SK-N-SH (cell line): ENCODE measurements at regions not wholly inside any gene's neighbourhood (a gene's known extent, or its start where the extent isn't known, plus 50 kb on each side); places are given as distances from the start of the nearest gene placed in this dataset.
A peak's percentile ranks its signal among the peaks of the same experiment; 100 is the strongest.

Experiments used
- CTCF ChIA-PET: fragments of 300-600, 350-600 bp; formaldehyde crosslinking; extraction: SDS; loops from one replicate; lab custom pipeline; 2021; lab: Yijun Ruan, JAX
- POLR2A ChIA-PET: fragments of 350-600 bp; sonication (Branson Sonifier 250); formaldehyde crosslinking; extraction: SDS; loops from one replicate; lab custom pipeline; 2020; ENCODE audit warnings: antibody characterized with exemption, inconsistent platforms; lab: Yijun Ruan, JAX
- DNase-seq: peaks from one replicate; pipeline ENCODE4 v3.0.0; 2012
- H2AFZ ChIP-seq: fragments of 200-600 bp; sonication (generic); 2 replicates; pipeline ENCODE4 v1.8.1; 2016; ENCODE audit warnings: antibody characterized with exemption, mild to moderate bottlenecking, low read depth
- H3F3A ChIP-seq: fragments of 200-600 bp; sonication (generic); replicated peaks from 2 replicates; pipeline ENCODE3; 2016; ENCODE audit warnings: antibody characterized with exemption, mild to moderate bottlenecking; ENCODE audit not compliant: insufficient read depth
- H3K27ac ChIP-seq, 2 experiments: fragments of 200-500 bp in 1 of 2; fragments of 200-600 bp in 1 of 2; sonication (Bioruptor generic) in 1 of 2; sonication (generic), shearing (Covaris generic) in 1 of 2; 2 replicates each; pipeline versions ENCODE4 v1.5.1 to v1.6.1; 2014 to 2016; ENCODE audit warnings: low read depth in 2 of 2, inconsistent platforms in 1 of 2, low read length in 1 of 2, mild to moderate bottlenecking in 1 of 2, mixed read lengths in 1 of 2
- H3K27me3 ChIP-seq: fragments of 200-600 bp; sonication (generic), shearing (Covaris generic); 2 replicates; pipeline ENCODE4 v1.6.1; 2016; ENCODE audit warnings: mixed run types; ENCODE audit not compliant: insufficient read depth
- H3K36me3 ChIP-seq, 2 experiments: fragments of 200-500 bp in 1 of 2; fragments of 200-600 bp in 1 of 2; sonication (Bioruptor generic) in 1 of 2; sonication (generic) in 1 of 2; replicated peaks in 1 of 2; 2 replicates each; pipeline versions ENCODE3 to v1.5.1; 2014 to 2016; ENCODE audit warnings: low read length in 1 of 2, mild to moderate bottlenecking in 1 of 2; ENCODE audit not compliant: insufficient read depth in 2 of 2, control insufficient read depth in 1 of 2
- H3K4me1 ChIP-seq, 2 experiments: fragments of 200-500 bp in 1 of 2; fragments of 200-600 bp in 1 of 2; sonication (Bioruptor generic) in 1 of 2; sonication (generic), shearing (Covaris generic) in 1 of 2; 2 replicates each; pipeline versions ENCODE4 v1.5.1 to v1.6.1; 2014 to 2016; ENCODE audit warnings: low read depth in 1 of 2, low read length in 1 of 2, mixed run types in 1 of 2; ENCODE audit not compliant: insufficient read depth in 2 of 2, control insufficient read depth in 1 of 2
- H3K4me2 ChIP-seq: fragments of 200-600 bp; sonication (generic), shearing (Covaris generic); 2 replicates; pipeline ENCODE4 v1.6.1; 2017; ENCODE audit warnings: mixed run types
- H3K4me3 ChIP-seq, 2 experiments: fragments of 200-500 bp in 1 of 2; fragments of 200-600 bp in 1 of 2; sonication (Bioruptor generic) in 1 of 2; sonication (generic), shearing (Covaris generic) in 1 of 2; 2 replicates each; pipeline versions ENCODE4 v1.5.1 to v1.8.1; 2014 to 2016; ENCODE audit warnings: low read depth in 2 of 2, inconsistent platforms in 1 of 2, low read length in 1 of 2, mild to moderate bottlenecking in 1 of 2, mixed read lengths in 1 of 2, moderate library complexity in 1 of 2
- H3K79me2 ChIP-seq: fragments of 200-600 bp; sonication (generic); 2 replicates; pipeline ENCODE4 v1.8.1; 2017; ENCODE audit warnings: mild to moderate bottlenecking; ENCODE audit not compliant: insufficient read depth
- H3K9ac ChIP-seq: fragments of 200-600 bp; sonication (generic); 2 replicates; pipeline ENCODE4 v1.6.1; 2017; ENCODE audit warnings: mixed run types
- H3K9me2 ChIP-seq: fragments of 200-600 bp; sonication (generic); 2 replicates; pipeline ENCODE4 v1.6.1; 2017; ENCODE audit warnings: mixed run types
- H3K9me3 ChIP-seq: fragments of 200-600 bp; sonication (generic); 2 replicates; pipeline ENCODE4 v1.6.1; 2017; ENCODE audit warnings: mixed run types, mild to moderate bottlenecking, moderate library complexity
- H4K20me1 ChIP-seq: fragments of 200-600 bp; sonication (generic); 2 replicates; pipeline ENCODE4 v1.6.1; 2017; ENCODE audit warnings: mild to moderate bottlenecking, mixed run types; ENCODE audit not compliant: insufficient read depth
- CHD2 ChIP-seq: fragments of 150-350 bp; IDR thresholded peaks from 2 replicates; pipeline ENCODE4 v1.6.1; 2018; ENCODE audit warnings: low read length; ENCODE audit not compliant: partially characterized antibody
- ELF1 ChIP-seq: IDR thresholded peaks from 2 replicates; pipeline ENCODE4 v1.4.0; 2012
- EP300 ChIP-seq, 2 experiments: IDR thresholded peaks; 2 replicates each; pipeline versions ENCODE4 v1.4.0 to v1.6.1; 2012; ENCODE audit warnings: borderline replicate concordance in 1 of 2, low read depth in 1 of 2, low read length in 1 of 2
- EZH2phosphoT487 ChIP-seq: fragments of 200-600 bp; sonication (generic); IDR thresholded peaks from 2 replicates; pipeline ENCODE4 v1.6.1; 2017; ENCODE audit warnings: low read depth, mixed run types, mild to moderate bottlenecking, antibody characterized with exemption, moderate library complexity, borderline replicate concordance
- FOSL2 ChIP-seq: IDR thresholded peaks from 2 replicates; pipeline ENCODE4 v1.4.0; 2012; ENCODE audit warnings: low read depth, mild to moderate bottlenecking, moderate library complexity, borderline replicate concordance
- FOXJ3 ChIP-seq: sonication (generic); formaldehyde crosslinking; IDR thresholded peaks from 2 replicates; pipeline ENCODE4 v1.5.1; 2020; ENCODE audit warnings: mild to moderate bottlenecking, missing genetic modification reagents
- FOXM1 ChIP-seq: IDR thresholded peaks from 2 replicates; pipeline ENCODE4 v1.4.0; 2012; ENCODE audit warnings: low read depth, mild to moderate bottlenecking
- GABPA ChIP-seq: IDR thresholded peaks from 2 replicates; pipeline ENCODE4 v1.4.0; 2012; ENCODE audit warnings: low read depth, mild to moderate bottlenecking
- GATA2 ChIP-seq: sonication (generic); formaldehyde crosslinking; IDR thresholded peaks from 2 replicates; pipeline ENCODE4 v1.5.0; 2020; ENCODE audit warnings: mild to moderate bottlenecking, missing genetic modification reagents
- JUND ChIP-seq: IDR thresholded peaks from 2 replicates; pipeline ENCODE4 v1.4.0; 2012
- MEF2A ChIP-seq: IDR thresholded peaks from 2 replicates; pipeline ENCODE4 v1.4.0; 2012; ENCODE audit warnings: low read depth, borderline replicate concordance
- MXI1 ChIP-seq: IDR thresholded peaks from 2 replicates; pipeline ENCODE4 v1.6.1; 2012; ENCODE audit warnings: mild to moderate bottlenecking, low read depth, low read length, improper control_type of control experiment
- NFIC ChIP-seq: IDR thresholded peaks from 2 replicates; pipeline ENCODE4 v1.4.0; 2012; ENCODE audit warnings: borderline replicate concordance
- NRF1 ChIP-seq: IDR thresholded peaks from 2 replicates; pipeline ENCODE4 v1.6.1; 2012; ENCODE audit warnings: low read depth, mild to moderate bottlenecking, low read length
- POLR2AphosphoS5 ChIP-seq: IDR thresholded peaks from 2 replicates; pipeline ENCODE4 v1.6.1; 2012; ENCODE audit warnings: low read depth, low read length
- RAD21 ChIP-seq: IDR thresholded peaks from 2 replicates; pipeline ENCODE4 v1.6.1; 2012; ENCODE audit warnings: mild to moderate bottlenecking, low read length
- RCOR1 ChIP-seq: fragments of 150-350 bp; IDR thresholded peaks from 2 replicates; pipeline ENCODE4 v1.6.1; 2017; ENCODE audit warnings: antibody characterized with exemption, low read length
- RXRA ChIP-seq: IDR thresholded peaks from 2 replicates; pipeline ENCODE4 v1.4.0; 2012; ENCODE audit warnings: low read depth, mild to moderate bottlenecking, borderline replicate concordance
- SIN3A ChIP-seq: IDR thresholded peaks from 2 replicates; pipeline ENCODE4 v1.6.1; 2012; ENCODE audit warnings: low read depth, mild to moderate bottlenecking, low read length, moderate library complexity, borderline replicate concordance
- TAF1 ChIP-seq: IDR thresholded peaks from 2 replicates; pipeline ENCODE4 v1.6.1; 2012; ENCODE audit warnings: low read depth, mild to moderate bottlenecking, low read length, moderate library complexity, borderline replicate concordance
- YY1 ChIP-seq: IDR thresholded peaks from 2 replicates; pipeline ENCODE4 v1.4.0; 2012; ENCODE audit warnings: low read depth, mild to moderate bottlenecking
- WGBS: methylation state at CpG from one replicate; pipeline ENCODE4 v1.1.6; 2017; ENCODE audit warnings: low lambda C conversion rate; 5-methylcytosine and 5-hydroxymethylcytosine counted together
- TF ChIP-seq, protein P1 (sequence below): IDR thresholded peaks from 2 replicates; pipeline ENCODE4 v1.4.0; 2012; ENCODE audit warnings: low read depth, borderline replicate concordance
- TF ChIP-seq, protein P2 (sequence below): IDR thresholded peaks from 2 replicates; pipeline ENCODE4 v1.4.0; 2012; ENCODE audit warnings: low read depth
- TF ChIP-seq, protein P3 (sequence below): fragments of 150-350 bp; IDR thresholded peaks from 2 replicates; pipeline ENCODE4 v1.6.1; 2017; ENCODE audit warnings: antibody characterized with exemption, low read length, low read depth, borderline replicate concordance
- TF ChIP-seq, protein P4 (sequence below): IDR thresholded peaks from 2 replicates; pipeline ENCODE4 v1.4.0; 2012; ENCODE audit warnings: low read depth, borderline replicate concordance
- TF ChIP-seq, protein P5 (sequence below): IDR thresholded peaks from 2 replicates; pipeline ENCODE4 v1.6.1; 2012; ENCODE audit warnings: mild to moderate bottlenecking, low read depth, low read length, moderate library complexity
- TF ChIP-seq, protein P6 (sequence below): IDR thresholded peaks from 2 replicates; pipeline ENCODE4; 2012

DNA sequence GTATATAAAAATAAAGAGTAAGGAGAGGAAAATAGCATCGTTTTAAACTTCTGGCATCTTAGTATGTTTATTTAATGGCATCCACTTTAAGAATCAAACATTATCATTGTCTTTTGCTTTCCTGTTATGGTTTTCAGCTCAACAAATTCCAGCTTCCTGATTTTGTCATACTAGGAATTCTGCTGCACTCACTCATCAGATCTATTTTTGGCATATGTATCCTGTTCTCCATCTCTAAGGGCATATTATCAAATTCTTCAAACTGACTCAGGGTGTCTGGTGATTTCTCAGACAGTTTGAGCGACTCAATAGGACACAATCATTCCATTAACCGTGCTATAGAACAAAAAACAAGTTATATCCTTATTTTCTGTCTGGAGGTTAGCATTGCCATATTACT is 248.5 kb upstream of the DIAPH2 start:
- ChIA-PET CTCF (no interaction called here), POLR2A (no interaction called here)
- Histone ChIP-seq H3K9me2 (no peaks in the 10 kb centered on the region), H3K9me3 (no peaks in the 10 kb centered on the region), H4K20me1 (no peaks in the 10 kb centered on the region), H3K79me2 (no peaks in the 10 kb centered on the region), H2AFZ (0 out of 2 replicates have a peak overlapping the region, but pooled peaks have one; percentile 4), H3K36me3 (no peaks in the 10 kb centered on the region), H3K27me3 (no peaks in the 10 kb centered on the region), H3K4me3 (no peak overlapping the region), H3K9ac (peak overlapping the region; percentile 21; the same call in 1 of the 2 replicates), H3F3A (peaks cover 18% of the 10 kb centered on the region), H3K4me2 (no peak overlapping the region), H3K4me1 (no peaks in the 10 kb centered on the region), H3K27ac (peak overlapping the region; percentile 72 to 75; a peak in 3 of 4 replicates)
- DNase-seq: no peak
- 6% methylated on average over 3 of the region's 3 CpGs for WGBS
- TF ChIP-seq RAD21 (no peak), GATA2 (CRISPR knock-in tag) (no peak), EZH2phosphoT487 (no peak), FOSL2 (peak; percentile 67), GABPA (no peak), JUND (peak; percentile 64), FOXJ3 (CRISPR knock-in tag) (no peak), NRF1 (no peak), RXRA (0 out of 2 replicates have a peak, but pooled peaks have one; percentile 10), EP300 (IDR thresholded peaks at IDR 0.05; ENCODE audit: borderline replicate concordance in 1 of 2, low read depth in 1 of 2, low read length in 1 of 2) (peak in 1 of 2 experiments; percentile 77; a peak in 2 of 4 replicates), TAF1 (no peak), SIN3A (no peak), ELF1 (no peak), FOXM1 (no peak), MXI1 (no peak), NFIC (peak; percentile 37; the same call in 1 of the 2 replicates), YY1 (no peak), POLR2AphosphoS5 (peak; percentile 39; the same call in 1 of the 2 replicates), MEF2A (peak; percentile 97), CHD2 (no peak), RCOR1 (no peak)
- TF ChIP-seq, protein P1, sequence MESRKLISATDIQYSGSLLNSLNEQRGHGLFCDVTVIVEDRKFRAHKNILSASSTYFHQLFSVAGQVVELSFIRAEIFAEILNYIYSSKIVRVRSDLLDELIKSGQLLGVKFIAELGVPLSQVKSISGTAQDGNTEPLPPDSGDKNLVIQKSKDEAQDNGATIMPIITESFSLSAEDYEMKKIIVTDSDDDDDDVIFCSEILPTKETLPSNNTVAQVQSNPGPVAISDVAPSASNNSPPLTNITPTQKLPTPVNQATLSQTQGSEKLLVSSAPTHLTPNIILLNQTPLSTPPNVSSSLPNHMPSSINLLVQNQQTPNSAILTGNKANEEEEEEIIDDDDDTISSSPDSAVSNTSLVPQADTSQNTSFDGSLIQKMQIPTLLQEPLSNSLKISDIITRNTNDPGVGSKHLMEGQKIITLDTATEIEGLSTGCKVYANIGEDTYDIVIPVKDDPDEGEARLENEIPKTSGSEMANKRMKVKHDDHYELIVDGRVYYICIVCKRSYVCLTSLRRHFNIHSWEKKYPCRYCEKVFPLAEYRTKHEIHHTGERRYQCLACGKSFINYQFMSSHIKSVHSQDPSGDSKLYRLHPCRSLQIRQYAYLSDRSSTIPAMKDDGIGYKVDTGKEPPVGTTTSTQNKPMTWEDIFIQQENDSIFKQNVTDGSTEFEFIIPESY: no peak
- TF ChIP-seq, protein P2, sequence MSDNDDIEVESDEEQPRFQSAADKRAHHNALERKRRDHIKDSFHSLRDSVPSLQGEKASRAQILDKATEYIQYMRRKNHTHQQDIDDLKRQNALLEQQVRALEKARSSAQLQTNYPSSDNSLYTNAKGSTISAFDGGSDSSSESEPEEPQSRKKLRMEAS: no peak
- TF ChIP-seq, protein P3, sequence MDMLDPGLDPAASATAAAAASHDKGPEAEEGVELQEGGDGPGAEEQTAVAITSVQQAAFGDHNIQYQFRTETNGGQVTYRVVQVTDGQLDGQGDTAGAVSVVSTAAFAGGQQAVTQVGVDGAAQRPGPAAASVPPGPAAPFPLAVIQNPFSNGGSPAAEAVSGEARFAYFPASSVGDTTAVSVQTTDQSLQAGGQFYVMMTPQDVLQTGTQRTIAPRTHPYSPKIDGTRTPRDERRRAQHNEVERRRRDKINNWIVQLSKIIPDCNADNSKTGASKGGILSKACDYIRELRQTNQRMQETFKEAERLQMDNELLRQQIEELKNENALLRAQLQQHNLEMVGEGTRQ: no peak
- TF ChIP-seq, protein P4, sequence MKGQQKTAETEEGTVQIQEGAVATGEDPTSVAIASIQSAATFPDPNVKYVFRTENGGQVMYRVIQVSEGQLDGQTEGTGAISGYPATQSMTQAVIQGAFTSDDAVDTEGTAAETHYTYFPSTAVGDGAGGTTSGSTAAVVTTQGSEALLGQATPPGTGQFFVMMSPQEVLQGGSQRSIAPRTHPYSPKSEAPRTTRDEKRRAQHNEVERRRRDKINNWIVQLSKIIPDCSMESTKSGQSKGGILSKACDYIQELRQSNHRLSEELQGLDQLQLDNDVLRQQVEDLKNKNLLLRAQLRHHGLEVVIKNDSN: no peak
- TF ChIP-seq, protein P5, sequence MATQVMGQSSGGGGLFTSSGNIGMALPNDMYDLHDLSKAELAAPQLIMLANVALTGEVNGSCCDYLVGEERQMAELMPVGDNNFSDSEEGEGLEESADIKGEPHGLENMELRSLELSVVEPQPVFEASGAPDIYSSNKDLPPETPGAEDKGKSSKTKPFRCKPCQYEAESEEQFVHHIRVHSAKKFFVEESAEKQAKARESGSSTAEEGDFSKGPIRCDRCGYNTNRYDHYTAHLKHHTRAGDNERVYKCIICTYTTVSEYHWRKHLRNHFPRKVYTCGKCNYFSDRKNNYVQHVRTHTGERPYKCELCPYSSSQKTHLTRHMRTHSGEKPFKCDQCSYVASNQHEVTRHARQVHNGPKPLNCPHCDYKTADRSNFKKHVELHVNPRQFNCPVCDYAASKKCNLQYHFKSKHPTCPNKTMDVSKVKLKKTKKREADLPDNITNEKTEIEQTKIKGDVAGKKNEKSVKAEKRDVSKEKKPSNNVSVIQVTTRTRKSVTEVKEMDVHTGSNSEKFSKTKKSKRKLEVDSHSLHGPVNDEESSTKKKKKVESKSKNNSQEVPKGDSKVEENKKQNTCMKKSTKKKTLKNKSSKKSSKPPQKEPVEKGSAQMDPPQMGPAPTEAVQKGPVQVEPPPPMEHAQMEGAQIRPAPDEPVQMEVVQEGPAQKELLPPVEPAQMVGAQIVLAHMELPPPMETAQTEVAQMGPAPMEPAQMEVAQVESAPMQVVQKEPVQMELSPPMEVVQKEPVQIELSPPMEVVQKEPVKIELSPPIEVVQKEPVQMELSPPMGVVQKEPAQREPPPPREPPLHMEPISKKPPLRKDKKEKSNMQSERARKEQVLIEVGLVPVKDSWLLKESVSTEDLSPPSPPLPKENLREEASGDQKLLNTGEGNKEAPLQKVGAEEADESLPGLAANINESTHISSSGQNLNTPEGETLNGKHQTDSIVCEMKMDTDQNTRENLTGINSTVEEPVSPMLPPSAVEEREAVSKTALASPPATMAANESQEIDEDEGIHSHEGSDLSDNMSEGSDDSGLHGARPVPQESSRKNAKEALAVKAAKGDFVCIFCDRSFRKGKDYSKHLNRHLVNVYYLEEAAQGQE: no peak
- TF ChIP-seq, protein P6, sequence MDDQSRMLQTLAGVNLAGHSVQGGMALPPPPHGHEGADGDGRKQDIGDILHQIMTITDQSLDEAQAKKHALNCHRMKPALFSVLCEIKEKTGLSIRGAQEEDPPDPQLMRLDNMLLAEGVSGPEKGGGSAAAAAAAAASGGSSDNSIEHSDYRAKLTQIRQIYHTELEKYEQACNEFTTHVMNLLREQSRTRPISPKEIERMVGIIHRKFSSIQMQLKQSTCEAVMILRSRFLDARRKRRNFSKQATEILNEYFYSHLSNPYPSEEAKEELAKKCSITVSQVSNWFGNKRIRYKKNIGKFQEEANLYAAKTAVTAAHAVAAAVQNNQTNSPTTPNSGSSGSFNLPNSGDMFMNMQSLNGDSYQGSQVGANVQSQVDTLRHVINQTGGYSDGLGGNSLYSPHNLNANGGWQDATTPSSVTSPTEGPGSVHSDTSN: peak; percentile 79
